GM23248 (cell line): ENCODE measurements at regions not wholly inside any gene's neighbourhood (a gene's known extent, or its start where the extent isn't known, plus 50 kb on each side); places are given as distances from the start of the nearest gene placed in this dataset.

Source experiments
- DNase-seq: peaks from one replicate; pipeline ENCODE4 v3.0.0-alpha.2; 2015
- H2AFZ ChIP-seq: fragments of 200-600 bp; sonication (generic); 2 replicates; pipeline ENCODE4 v1.6.1; 2016; ENCODE audit warnings: antibody characterized with exemption
- H3F3A ChIP-seq: fragments of 200-600 bp; sonication (generic); 2 replicates; pipeline ENCODE4 v1.6.1; 2016; ENCODE audit warnings: mild to moderate bottlenecking, antibody characterized with exemption, mixed run types; ENCODE audit not compliant: insufficient read depth
- H3K27ac ChIP-seq: fragments of 200-600 bp; sonication (generic); 2 replicates; pipeline ENCODE4 v1.5.1; 2016; ENCODE audit warnings: mild to moderate bottlenecking
- H3K27me3 ChIP-seq: fragments of 200-600 bp; sonication (generic); replicated peaks from 2 replicates; pipeline ENCODE4 v1.6.1; 2016; ENCODE audit warnings: mild to moderate bottlenecking; ENCODE audit not compliant: insufficient read depth
- H3K36me3 ChIP-seq: fragments of 200-600 bp; sonication (generic); 2 replicates; pipeline ENCODE4 v1.6.1; 2016; ENCODE audit warnings: low read depth, mild to moderate bottlenecking
- H3K4me1 ChIP-seq: fragments of 200-600 bp; sonication (generic); 2 replicates; pipeline ENCODE4 v1.6.1; 2016; ENCODE audit warnings: mild to moderate bottlenecking; ENCODE audit not compliant: insufficient read depth
- H3K4me2 ChIP-seq: fragments of 200-600 bp; sonication (generic); one replicate; pipeline ENCODE4 v1.6.1; 2016; ENCODE audit warnings: mild to moderate bottlenecking; ENCODE audit not compliant: unreplicated experiment
- H3K4me3 ChIP-seq: fragments of 200-600 bp; sonication (generic); 2 replicates; pipeline ENCODE4 v1.5.1; 2016; ENCODE audit warnings: mild to moderate bottlenecking
- H3K79me2 ChIP-seq: fragments of 200-600 bp; sonication (generic); 2 replicates; pipeline ENCODE4 v1.6.1; 2016; ENCODE audit warnings: mild to moderate bottlenecking; ENCODE audit not compliant: insufficient read depth
- H3K9ac ChIP-seq: fragments of 200-600 bp; sonication (generic); 2 replicates; pipeline ENCODE4 v1.6.1; 2016; ENCODE audit warnings: mild to moderate bottlenecking
- H3K9me2 ChIP-seq: fragments of 200-600 bp; sonication (generic); 2 replicates; pipeline ENCODE4 v1.6.1; 2016; ENCODE audit warnings: mixed run types, mild to moderate bottlenecking, moderate library complexity; ENCODE audit not compliant: insufficient read depth
- H3K9me3 ChIP-seq: fragments of 200-600 bp; sonication (generic); one replicate; pipeline ENCODE4 v1.6.1; 2017; ENCODE audit warnings: low read depth
- H4K20me1 ChIP-seq: fragments of 200-600 bp; sonication (generic); 2 replicates; pipeline ENCODE4 v1.6.0; 2016; ENCODE audit not compliant: insufficient read depth
- EZH2 ChIP-seq: fragments of 200-600 bp; sonication (generic); IDR thresholded peaks from 2 replicates; pipeline ENCODE4 v1.6.1; 2018; ENCODE audit warnings: antibody characterized with exemption, mild to moderate bottlenecking; ENCODE audit not compliant: insufficient read depth, poor library complexity, severe bottlenecking
- EZH2phosphoT487 ChIP-seq: fragments of 200-600 bp; sonication (generic); IDR thresholded peaks from 2 replicates; pipeline ENCODE4 v1.6.1; 2018; ENCODE audit warnings: antibody characterized with exemption, moderate library complexity, mild to moderate bottlenecking, low read depth; ENCODE audit not compliant: insufficient read depth
- WGBS, 2 experiments: methylation state at CpG; one replicate each; pipeline ENCODE4 v1.1.6; 2015 to 2017; ENCODE audit warnings: low lambda C conversion rate in 2 of 2, low coverage in 1 of 2; ENCODE audit errors: missing lambda C conversion rate in 2 of 2; 5-methylcytosine and 5-hydroxymethylcytosine counted together
- in situ Hi-C: fragments of 300-500 bp; cut with MboI; formaldehyde crosslinking; loops from 2 replicates; pipeline ENCODE4 v1.15.0; 2020

- Histone ChIP-seq H4K20me1 (no peaks in the 10 kb centered on the region), H3K4me2 (no peak overlapping the region), H3K9ac (no peak overlapping the region), H3K4me3 (no peak overlapping the region), H3K9me2 (no peaks in the 10 kb centered on the region), H2AFZ (no peak overlapping the region), H3K9me3 (peaks cover 6% of the 10 kb centered on the region), H3K36me3 (no peaks in the 10 kb centered on the region), H3K4me1 (no peaks in the 10 kb centered on the region), H3K27me3 (no peaks in the 10 kb centered on the region), H3K79me2 (no peaks in the 10 kb centered on the region), H3K27ac (no peak overlapping the region), H3F3A (no peaks in the 10 kb centered on the region)
- DNase-seq: no peak
- 71 to 73% methylated on average over 2 of the region's 2 CpGs for WGBS, 2 experiments
- in situ Hi-C loops: no loop called here
- TF ChIP-seq EZH2phosphoT487 (no peak), EZH2 (no peak)
These were observed 169.4 kb downstream of the TMEM200A start for GRCh38 chr6:130535242-130535641.

GRCh38 chr6:130537447-130537846, 171.6 kb downstream of the TMEM200A start:
- H3F3A ChIP-seq: no peaks in the 10 kb centered on the region
- no peak for TF ChIP-seq EZH2
- TF ChIP-seq EZH2phosphoT487: no peak
- no peak overlapping the region for H3K9ac ChIP-seq
- H3K36me3 ChIP-seq: no peaks in the 10 kb centered on the region
- H3K4me3 ChIP-seq: no peak overlapping the region
- peaks cover 6% of the 10 kb centered on the region for H3K9me3 ChIP-seq
- H3K27me3 ChIP-seq: no peaks in the 10 kb centered on the region
- H4K20me1 ChIP-seq: no peaks in the 10 kb centered on the region
- no peak overlapping the region for H2AFZ ChIP-seq
- H3K27ac ChIP-seq: no peak overlapping the region
- H3K4me1 ChIP-seq: no peaks in the 10 kb centered on the region
- no peaks in the 10 kb centered on the region for H3K9me2 ChIP-seq
- no peak for DNase-seq
- no peak overlapping the region for H3K4me2 ChIP-seq
- H3K79me2 ChIP-seq: no peaks in the 10 kb centered on the region
- in situ Hi-C loops: no loop called here
- WGBS, 2 experiments: 72 to 90% methylated on average over 1 of the region's 1 CpG

- in situ Hi-C loops: no loop called here
These were observed 181.9 kb downstream of the TMEM200A start for GRCh38 chr6:130547723-130548122.

GRCh38 chr6:130557481-130558112, 191.8 kb downstream of the TMEM200A start:
- Histone ChIP-seq H3K4me3 (no peak overlapping the region), H2AFZ (no peak overlapping the region), H3K9me3 (no peaks in the 10 kb centered on the region), H3K4me2 (no peak overlapping the region), H3K9me2 (0 out of 2 replicates have a peak, but pooled peaks cover 4% of the 10 kb centered on the region), H3K36me3 (no peaks in the 10 kb centered on the region), H4K20me1 (no peaks in the 10 kb centered on the region), H3K4me1 (no peaks in the 10 kb centered on the region), H3K79me2 (no peaks in the 10 kb centered on the region), H3F3A (no peaks in the 10 kb centered on the region), H3K27ac (no peak overlapping the region), H3K27me3 (no peaks in the 10 kb centered on the region), H3K9ac (no peak overlapping the region)
- in situ Hi-C loops: no loop called here
- TF ChIP-seq EZH2 (no peak), EZH2phosphoT487 (no peak)
- 84 to 88% methylated on average over 3 of the region's 3 CpGs for WGBS, 2 experiments
- no peak for DNase-seq

More at GRCh38 chr6:130547723-130548122, 181.9 kb downstream of the TMEM200A start:
- H3K27me3 ChIP-seq: no peaks in the 10 kb centered on the region
- no peaks in the 10 kb centered on the region for H4K20me1 ChIP-seq
- WGBS, 2 experiments: 55 to 66% methylated on average over 3 of the region's 3 CpGs
- no peaks in the 10 kb centered on the region for H3K4me1 ChIP-seq
- no peaks in the 10 kb centered on the region for H3K9me3 ChIP-seq
- no peak for DNase-seq
- H3K9me2 ChIP-seq: no peaks in the 10 kb centered on the region
- H3K27ac ChIP-seq: no peak overlapping the region
- no peak for TF ChIP-seq EZH2
- TF ChIP-seq EZH2phosphoT487: no peak
- H3K79me2 ChIP-seq: no peaks in the 10 kb centered on the region
- no peaks in the 10 kb centered on the region for H3K36me3 ChIP-seq
- H2AFZ ChIP-seq: no peak overlapping the region
- no peaks in the 10 kb centered on the region for H3F3A ChIP-seq
- no peak overlapping the region for H3K4me2 ChIP-seq
- no peak overlapping the region for H3K4me3 ChIP-seq
- no peak overlapping the region for H3K9ac ChIP-seq
